SH-SY5Y (cell line): ENCODE measurements at regions not wholly inside any gene's neighbourhood (a gene's known extent, or its start where the extent isn't known, plus 50 kb on each side); places are given as distances from the start of the nearest gene placed in this dataset.

Experiments used
- GATA2 ChIP-seq: IDR thresholded peaks from 2 replicates; pipeline ENCODE4 v1.6.1; 2011; ENCODE audit warnings: mild to moderate bottlenecking, low read depth, low read length
- GATA3 ChIP-seq: IDR thresholded peaks from 2 replicates; pipeline ENCODE4 v1.6.1; 2011; ENCODE audit warnings: low read depth, mild to moderate bottlenecking, low read length, moderate library complexity

DNA sequence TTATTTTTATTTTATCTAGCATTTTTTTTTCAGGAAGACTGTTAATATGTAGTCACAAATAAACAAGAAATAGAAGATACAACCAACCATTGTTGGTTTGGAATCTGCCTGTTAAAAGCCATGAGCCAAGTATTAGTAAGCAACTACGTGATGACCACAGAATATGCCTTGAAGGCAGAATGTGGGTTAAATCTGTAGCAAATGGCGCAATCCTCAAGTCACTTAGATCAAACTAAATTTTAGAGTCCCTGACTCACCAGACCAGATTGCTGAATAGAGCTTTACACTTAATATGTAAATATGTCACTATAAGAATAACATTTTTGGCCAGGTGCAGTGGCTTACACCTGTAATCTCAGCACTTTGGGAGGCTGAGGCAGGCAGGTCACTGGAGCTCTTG, 800.1 kb upstream of the CITED2 start:
- no peak for TF ChIP-seq GATA3
- TF ChIP-seq GATA2, result no peak
